ENCODE measurements at regions not wholly inside any gene's neighbourhood (a gene's known extent, or its start where the extent isn't known, plus 50 kb on each side); places are given as distances from the start of the nearest gene placed in this dataset.

DNA sequence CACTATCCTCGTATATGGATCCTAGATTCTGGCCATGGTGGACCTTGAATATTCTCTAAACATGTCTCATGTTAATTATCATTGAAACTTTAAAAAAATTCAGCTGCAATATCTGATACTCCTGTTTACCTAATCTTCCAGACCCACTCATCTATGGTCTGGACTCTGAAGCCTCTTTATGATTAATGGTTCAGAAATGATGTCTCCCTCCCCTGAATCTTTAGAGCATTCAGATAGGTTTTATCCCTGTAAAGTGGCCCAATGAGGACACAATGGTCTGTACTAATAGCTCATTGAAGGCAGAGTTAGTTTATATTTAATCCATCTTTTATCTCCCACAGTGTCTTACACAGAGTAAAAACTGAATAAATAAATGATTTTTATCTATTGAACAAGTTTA lies 53.0 kb upstream of the DUSP10 start:
- ChIA-PET POLR2A (interaction anchor here (0.7 kb wide), 1 partner anchor 275 kb away, joined by 3 read pairs; no protein-coding TSS in a partner anchor), CTCF (no interaction called here)
- DNase-seq (ENCODE audit: low read depth, low spot score), result no peak
- H3K4me3 ChIP-seq (ENCODE audit: low read depth, low read length), result no peak overlapping the region
- TF ChIP-seq, protein P1, sequence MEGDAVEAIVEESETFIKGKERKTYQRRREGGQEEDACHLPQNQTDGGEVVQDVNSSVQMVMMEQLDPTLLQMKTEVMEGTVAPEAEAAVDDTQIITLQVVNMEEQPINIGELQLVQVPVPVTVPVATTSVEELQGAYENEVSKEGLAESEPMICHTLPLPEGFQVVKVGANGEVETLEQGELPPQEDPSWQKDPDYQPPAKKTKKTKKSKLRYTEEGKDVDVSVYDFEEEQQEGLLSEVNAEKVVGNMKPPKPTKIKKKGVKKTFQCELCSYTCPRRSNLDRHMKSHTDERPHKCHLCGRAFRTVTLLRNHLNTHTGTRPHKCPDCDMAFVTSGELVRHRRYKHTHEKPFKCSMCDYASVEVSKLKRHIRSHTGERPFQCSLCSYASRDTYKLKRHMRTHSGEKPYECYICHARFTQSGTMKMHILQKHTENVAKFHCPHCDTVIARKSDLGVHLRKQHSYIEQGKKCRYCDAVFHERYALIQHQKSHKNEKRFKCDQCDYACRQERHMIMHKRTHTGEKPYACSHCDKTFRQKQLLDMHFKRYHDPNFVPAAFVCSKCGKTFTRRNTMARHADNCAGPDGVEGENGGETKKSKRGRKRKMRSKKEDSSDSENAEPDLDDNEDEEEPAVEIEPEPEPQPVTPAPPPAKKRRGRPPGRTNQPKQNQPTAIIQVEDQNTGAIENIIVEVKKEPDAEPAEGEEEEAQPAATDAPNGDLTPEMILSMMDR (IDR thresholded peaks at IDR 0.05; ENCODE audit: insufficient read depth, low read length, missing control alignments), result no peak

DNA sequence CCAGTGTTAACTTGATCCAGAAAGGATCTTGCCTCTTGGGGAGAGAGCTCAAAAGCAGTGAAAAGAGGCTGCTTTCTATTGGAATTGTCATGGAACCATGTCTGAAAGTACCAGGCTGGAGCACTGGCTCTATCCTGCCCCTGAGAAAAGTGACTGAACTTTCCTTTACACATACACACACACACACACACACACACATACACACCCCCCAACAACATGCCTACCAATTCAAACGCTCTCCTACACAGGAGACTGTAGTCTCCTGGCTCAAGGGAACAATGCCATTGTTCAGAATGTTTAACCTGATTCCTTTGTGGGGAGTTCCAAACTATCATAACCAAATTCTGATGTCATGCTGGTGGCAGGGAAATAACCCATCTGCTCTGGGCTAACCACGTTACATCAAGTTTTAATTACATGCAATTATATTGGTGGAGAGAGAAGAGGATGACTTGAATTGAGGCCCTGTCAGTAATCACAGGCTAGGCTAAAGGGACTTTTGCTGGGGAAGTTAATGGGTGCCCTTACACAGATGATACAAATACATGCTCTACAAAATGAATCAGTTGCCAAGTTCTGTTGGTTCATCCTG lies 52.3 kb upstream of the DUSP10 start:
- H3K4me3 ChIP-seq (ENCODE audit: low read depth, low read length), result no peak overlapping the region
- TF ChIP-seq, protein P1 (IDR thresholded peaks at IDR 0.05; ENCODE audit: insufficient read depth, low read length, missing control alignments), result no peak
- POLR2A ChIA-PET, result interaction anchor here (0.7 kb wide), 1 partner anchor 275 kb away, joined by 3 read pairs; no protein-coding TSS in a partner anchor
- CTCF ChIA-PET, result no interaction called here
- DNase-seq (ENCODE audit: low read depth, low spot score), result no peak

DNA sequence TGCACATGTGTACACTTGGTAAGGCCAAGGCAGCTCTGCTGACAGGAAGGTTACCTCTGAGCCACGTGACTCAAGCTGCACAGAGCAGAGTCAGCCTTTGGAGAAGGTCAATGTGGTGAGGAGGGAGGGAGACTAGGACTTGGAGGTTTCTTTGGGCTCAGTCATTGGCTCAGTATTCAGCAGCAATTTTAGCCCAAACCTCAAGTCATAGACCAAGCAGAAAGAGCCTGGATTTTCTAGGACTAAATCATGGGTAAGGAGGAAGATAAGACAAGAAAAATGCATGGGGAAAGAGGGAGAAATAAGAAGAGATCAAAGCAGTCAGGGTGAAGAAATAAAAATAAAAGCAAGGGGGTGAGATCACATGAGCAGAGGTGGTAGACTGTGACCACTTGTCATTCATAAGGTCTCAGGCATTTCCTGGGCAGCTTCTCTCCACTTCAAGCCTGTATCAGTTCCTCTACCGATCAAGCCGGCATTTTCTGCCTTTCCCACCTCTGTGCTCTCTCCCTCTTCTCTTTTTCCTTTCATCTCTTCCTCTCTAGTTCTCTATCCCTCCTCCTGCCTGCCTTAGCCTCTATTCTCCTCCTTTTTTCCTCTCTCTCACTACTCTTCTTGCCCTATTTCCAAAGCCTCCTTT lies 51.7 kb upstream of the DUSP10 start:
- H3K4me3 ChIP-seq (ENCODE audit: low read depth, low read length), result no peak overlapping the region
- CTCF ChIA-PET, result no interaction called here
- DNase-seq (ENCODE audit: low read depth, low spot score), result no peak
- POLR2A ChIA-PET, result no interaction called here
- TF ChIP-seq, protein P1 (IDR thresholded peaks at IDR 0.05; ENCODE audit: insufficient read depth, low read length, missing control alignments), result no peak

DNA sequence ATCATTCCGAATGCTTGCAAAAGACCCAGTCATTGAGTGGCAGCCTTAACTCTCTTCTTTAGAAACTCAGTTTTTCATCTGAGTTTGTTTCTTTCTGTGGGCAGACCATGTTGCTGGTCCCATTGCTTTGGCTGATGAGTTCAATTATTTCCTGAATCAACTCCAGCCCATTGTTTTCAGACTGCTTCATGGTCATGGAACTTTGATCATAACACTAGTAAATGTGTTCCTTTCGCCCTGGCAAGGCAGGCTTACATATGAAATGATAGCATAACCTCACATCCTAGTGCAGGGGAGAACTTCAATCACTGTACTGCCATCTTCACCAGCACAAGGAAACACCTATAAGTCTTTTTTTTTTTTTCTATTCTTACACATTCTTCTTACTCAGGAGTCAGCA lies 50.0 kb upstream of the DUSP10 start:
- TF ChIP-seq, protein P1 (IDR thresholded peaks at IDR 0.05; ENCODE audit: insufficient read depth, low read length, missing control alignments), result no peak
- DNase-seq (ENCODE audit: low read depth, low spot score), result no peak
- ChIA-PET POLR2A (no interaction called here), CTCF (interaction anchor here (1.4 kb wide), 1 partner anchor 15 kb away, joined by 3 read pairs; no protein-coding TSS in a partner anchor)
- no peak overlapping the region for H3K4me3 ChIP-seq (ENCODE audit: low read depth, low read length)
